ENCODE measurements at regions not wholly inside any gene's neighbourhood (a gene's known extent, or its start where the extent isn't known, plus 50 kb on each side); places are given as distances from the start of the nearest gene placed in this dataset.

- TF ChIP-seq, protein P1, sequence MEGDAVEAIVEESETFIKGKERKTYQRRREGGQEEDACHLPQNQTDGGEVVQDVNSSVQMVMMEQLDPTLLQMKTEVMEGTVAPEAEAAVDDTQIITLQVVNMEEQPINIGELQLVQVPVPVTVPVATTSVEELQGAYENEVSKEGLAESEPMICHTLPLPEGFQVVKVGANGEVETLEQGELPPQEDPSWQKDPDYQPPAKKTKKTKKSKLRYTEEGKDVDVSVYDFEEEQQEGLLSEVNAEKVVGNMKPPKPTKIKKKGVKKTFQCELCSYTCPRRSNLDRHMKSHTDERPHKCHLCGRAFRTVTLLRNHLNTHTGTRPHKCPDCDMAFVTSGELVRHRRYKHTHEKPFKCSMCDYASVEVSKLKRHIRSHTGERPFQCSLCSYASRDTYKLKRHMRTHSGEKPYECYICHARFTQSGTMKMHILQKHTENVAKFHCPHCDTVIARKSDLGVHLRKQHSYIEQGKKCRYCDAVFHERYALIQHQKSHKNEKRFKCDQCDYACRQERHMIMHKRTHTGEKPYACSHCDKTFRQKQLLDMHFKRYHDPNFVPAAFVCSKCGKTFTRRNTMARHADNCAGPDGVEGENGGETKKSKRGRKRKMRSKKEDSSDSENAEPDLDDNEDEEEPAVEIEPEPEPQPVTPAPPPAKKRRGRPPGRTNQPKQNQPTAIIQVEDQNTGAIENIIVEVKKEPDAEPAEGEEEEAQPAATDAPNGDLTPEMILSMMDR (IDR thresholded peaks at IDR 0.05), result no peak
- TF ChIP-seq POLR2AphosphoS5 (IDR thresholded peaks at IDR 0.05) (no peak), POLR2A (IDR thresholded peaks at IDR 0.05; ENCODE audit: low read depth) (no peak)
Observed at GRCh38 chr6:22651731-22652130, 82.4 kb downstream of the HDGFL1 start.

All from esophagus muscularis mucosa (tissue), 3 donors.